ENCODE measurements at regions not wholly inside any gene's neighbourhood (a gene's known extent, or its start where the extent isn't known, plus 50 kb on each side); places are given as distances from the start of the nearest gene placed in this dataset.

DNA sequence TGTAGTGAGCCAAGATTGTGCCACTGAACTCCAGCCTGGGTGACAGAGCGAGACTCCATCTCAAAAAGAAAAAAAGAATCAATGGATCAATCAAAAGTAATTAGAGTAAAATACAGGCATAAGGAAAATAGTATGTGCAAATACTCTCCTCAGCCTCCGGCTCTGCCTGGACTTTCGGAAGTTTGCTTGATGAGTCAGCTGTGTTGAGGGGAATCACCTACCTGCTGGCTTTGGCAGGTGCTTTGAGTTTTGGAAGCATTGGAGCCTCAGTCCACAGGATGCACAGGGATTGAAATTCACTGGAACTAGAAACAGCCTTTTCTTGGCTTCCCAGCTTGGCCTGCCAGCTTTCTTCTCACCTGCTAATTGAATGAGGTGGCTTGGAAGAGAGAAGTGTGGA lies 268.2 kb downstream of the PCNX1 start:
- TF ChIP-seq CTCF (IDR thresholded peaks at IDR 0.05) (no peak), POLR2A (IDR thresholded peaks at IDR 0.05) (no peak)
